Fibroblast of mammary gland (primary cell): ENCODE measurements at regions not wholly inside any gene's neighbourhood (a gene's known extent, or its start where the extent isn't known, plus 50 kb on each side); places are given as distances from the start of the nearest gene placed in this dataset.
A peak's percentile ranks its signal among the peaks of the same experiment; 100 is the strongest.

Experiments
- DNase-seq: peaks from one replicate; pipeline ENCODE4 v3.0.0-alpha.2; 2010; ENCODE audit warnings: low read depth
- H3K4me3 ChIP-seq: 2 replicates; pipeline ENCODE4 v1.5.1; 2011; ENCODE audit warnings: low read depth, mild to moderate bottlenecking, low read length, moderate library complexity; ENCODE audit not compliant: control insufficient read depth
- TF ChIP-seq, protein P1 (sequence below): conservative IDR thresholded peaks from 2 replicates; pipeline ENCODE4 v1.5.1; 2011; ENCODE audit warnings: low read depth, low read length, inconsistent platforms; ENCODE audit not compliant: control insufficient read depth, insufficient read depth

DNA sequence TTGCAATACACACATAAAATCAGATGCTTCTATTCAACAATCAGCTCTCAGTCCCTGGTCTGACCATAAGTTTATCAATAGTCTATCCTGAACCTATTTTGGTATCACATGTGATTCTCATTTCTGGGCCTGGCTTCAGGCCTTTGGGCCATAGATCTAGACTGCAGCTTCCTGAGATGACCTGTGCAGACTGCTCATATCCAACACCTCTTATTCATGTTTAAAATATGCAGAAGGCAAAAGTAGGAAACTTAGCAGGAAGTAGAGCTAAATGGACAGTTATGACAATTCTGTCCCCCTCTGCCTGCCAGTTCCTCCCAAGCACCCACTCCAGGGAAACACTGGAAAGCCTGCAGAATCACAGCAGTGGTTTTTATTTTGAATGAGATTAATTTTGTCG is 53.3 kb downstream of the C7orf25 start:
- no peak overlapping the region for H3K4me3 ChIP-seq
- peak; percentile 12 for DNase-seq
- TF ChIP-seq, protein P1, sequence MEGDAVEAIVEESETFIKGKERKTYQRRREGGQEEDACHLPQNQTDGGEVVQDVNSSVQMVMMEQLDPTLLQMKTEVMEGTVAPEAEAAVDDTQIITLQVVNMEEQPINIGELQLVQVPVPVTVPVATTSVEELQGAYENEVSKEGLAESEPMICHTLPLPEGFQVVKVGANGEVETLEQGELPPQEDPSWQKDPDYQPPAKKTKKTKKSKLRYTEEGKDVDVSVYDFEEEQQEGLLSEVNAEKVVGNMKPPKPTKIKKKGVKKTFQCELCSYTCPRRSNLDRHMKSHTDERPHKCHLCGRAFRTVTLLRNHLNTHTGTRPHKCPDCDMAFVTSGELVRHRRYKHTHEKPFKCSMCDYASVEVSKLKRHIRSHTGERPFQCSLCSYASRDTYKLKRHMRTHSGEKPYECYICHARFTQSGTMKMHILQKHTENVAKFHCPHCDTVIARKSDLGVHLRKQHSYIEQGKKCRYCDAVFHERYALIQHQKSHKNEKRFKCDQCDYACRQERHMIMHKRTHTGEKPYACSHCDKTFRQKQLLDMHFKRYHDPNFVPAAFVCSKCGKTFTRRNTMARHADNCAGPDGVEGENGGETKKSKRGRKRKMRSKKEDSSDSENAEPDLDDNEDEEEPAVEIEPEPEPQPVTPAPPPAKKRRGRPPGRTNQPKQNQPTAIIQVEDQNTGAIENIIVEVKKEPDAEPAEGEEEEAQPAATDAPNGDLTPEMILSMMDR: no peak

DNA sequence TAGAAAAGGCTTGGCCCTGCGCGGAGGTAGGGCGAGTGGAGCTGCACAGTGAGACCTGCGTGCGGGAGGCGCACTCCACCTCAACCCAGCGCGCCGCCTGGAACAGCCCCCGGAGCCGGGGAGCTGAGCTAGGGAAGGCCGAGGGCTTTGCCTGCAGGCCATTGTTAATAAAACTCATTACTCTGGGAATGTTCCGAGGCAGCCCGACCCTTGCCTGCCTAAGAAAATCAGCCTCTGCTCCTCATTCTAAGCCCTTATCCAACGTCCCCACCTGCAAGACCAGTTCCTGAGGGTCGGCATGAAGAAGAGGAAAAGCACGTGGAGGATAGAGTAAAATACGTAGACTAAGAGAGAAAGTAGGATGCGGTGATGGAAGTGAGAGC is 55.3 kb downstream of the C7orf25 start:
- DNase-seq: no peak
- peak overlapping the region; percentile 63 for H3K4me3 ChIP-seq
- TF ChIP-seq, protein P1: no peak

DNA sequence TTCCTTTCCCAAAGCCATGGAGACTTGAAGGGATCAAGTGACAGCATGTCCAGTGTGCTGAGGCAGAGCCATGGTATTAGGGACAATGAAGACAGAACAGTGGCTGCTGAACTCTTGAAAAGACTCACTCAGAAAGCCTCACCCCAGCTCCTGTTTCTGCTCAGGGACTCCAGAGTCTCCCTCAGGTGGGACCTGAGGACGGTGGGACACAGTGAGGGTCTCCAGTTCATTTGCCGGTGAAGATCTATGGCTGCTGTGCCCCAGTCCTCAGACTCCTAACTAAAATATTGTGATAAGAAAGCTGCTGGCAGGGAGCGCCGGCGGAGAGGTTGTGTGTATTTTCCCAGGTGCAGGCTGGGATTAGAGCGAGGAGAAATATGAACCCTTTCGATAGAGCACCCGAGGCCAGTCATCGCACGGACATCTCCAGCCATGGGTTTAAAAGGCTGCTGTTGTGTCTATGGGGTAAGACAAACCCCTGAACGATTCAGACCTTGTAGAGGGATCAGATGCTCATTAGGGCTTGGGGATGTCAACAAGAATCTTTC is 57.2 kb downstream of the C7orf25 start:
- TF ChIP-seq, protein P1: no peak
- H3K4me3 ChIP-seq: no peak overlapping the region
- no peak for DNase-seq

DNA sequence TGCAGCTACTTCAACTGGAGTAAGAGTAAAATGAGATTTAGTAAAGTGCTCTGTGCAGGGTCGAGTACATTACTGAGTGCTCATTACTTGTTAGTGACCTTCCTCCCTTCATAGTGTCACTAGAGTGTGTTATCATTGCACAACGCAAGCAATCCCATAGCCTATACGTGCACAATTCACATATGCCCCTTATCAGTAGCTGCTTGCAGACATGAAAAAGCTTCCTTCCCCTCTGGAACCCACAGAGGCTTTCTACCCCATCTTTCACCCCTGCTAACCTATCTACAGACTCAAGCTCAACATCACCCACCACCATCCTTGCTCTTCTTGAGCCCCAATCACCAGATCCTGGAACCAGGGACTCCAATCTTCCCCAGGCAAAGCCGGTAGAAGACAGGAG is 59.3 kb downstream of the C7orf25 start:
- no peak overlapping the region for H3K4me3 ChIP-seq
- TF ChIP-seq, protein P1: no peak
- DNase-seq: no peak

DNA sequence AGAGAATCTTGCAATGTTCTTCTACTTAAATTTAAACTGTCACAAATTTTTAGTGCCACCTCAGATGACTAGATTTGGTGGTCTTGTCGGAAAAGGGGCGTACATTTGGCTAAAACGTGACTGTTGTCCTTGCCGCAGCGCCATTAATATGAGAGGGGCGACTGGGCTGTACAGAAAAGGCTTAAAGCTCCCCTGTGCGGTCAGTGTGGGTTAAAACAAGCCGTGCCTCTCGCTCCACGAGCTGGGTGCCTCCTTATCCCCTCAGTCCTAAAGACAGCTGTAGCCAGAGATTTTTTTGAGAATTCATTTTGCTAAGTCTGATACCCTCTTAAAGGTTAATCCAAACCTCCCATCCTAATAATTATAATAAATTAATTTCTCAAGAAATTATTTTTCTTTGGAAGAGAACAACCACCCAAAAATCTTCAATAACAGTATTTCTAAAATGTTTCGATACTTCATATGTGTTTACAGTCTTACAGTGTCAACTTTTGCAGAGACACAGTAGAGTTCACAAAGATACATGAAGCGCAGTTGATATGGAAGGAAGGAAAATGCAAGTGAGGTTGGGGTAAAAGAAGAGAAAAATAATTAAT is 68.6 kb downstream of the C7orf25 start:
- DNase-seq: peak; percentile 52
- TF ChIP-seq, protein P1: peak; percentile 61
- no peak overlapping the region for H3K4me3 ChIP-seq

DNA sequence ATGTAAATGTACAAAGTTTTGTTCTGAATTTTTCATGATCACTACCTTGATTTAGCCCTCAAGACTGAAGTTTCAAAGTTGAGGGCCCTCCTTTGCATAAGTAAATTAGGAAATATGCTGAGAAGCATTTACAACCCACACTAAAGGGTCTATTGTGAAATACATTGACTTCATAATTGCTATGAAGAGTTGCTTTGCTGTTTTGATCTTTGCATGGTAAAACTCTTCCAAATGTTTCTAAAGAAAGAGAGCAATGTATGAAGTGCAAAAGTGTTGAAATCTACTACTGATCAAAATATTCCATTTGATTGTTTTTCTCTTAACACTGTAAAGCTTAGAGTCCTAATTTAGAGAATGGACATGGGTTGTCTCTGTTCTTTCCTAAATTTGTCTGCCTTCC is 77.2 kb downstream of the C7orf25 start:
- no peak overlapping the region for H3K4me3 ChIP-seq
- TF ChIP-seq, protein P1: no peak
- DNase-seq: no peak
